Endothelial cell of umbilical vein (primary cell): ENCODE measurements at regions not wholly inside any gene's neighbourhood (a gene's known extent, or its start where the extent isn't known, plus 50 kb on each side); places are given as distances from the start of the nearest gene placed in this dataset.

Experiments
- BruUV-seq: library from RNA; stranded (reverse); fragments of 400-500 nt; replicated peaks from 2 replicates; lab custom pipeline; 2021; lab: Mats Ljungman, UMichigan
- CTCF ChIA-PET: fragments of 300-600, 350-600 bp; sonication (Branson Sonifier 250); formaldehyde crosslinking; loops from one replicate; lab custom pipeline; 2021; ENCODE audit warnings: antibody characterized with exemption, inconsistent platforms; lab: Charles Lee
- POLR2A ChIA-PET: fragments of 300-600, 350-600 bp; sonication (Branson Sonifier 250); formaldehyde crosslinking; loops from one replicate; lab custom pipeline; 2021; ENCODE audit warnings: antibody characterized with exemption, inconsistent platforms; lab: Charles Lee
- DNase-seq: peaks from one replicate; pipeline ENCODE4 v3.0.0-alpha.2; 2011; ENCODE audit warnings: low read depth, low spot score
- FAIRE-seq: peaks from 2 replicates; lab custom pipeline; 2011; peaks lifted over from hg19 to GRCh38; lab: Jason Lieb, UNC
- H2AFZ ChIP-seq: 2 replicates; pipeline ENCODE4 v1.6.0; 2012; ENCODE audit warnings: low read depth, low read length, control low read depth, inconsistent platforms
- H3K27ac ChIP-seq: 2 replicates; pipeline ENCODE4 v1.5.1; 2011; ENCODE audit warnings: low read depth, mild to moderate bottlenecking, control low read depth, low read length, moderate library complexity; ENCODE audit not compliant: insufficient read depth
- H3K27me3 ChIP-seq, 2 experiments: 2 replicates each; pipeline versions ENCODE4 v1.6.0 to v1.6.1; 2011; ENCODE audit warnings: low read length in 2 of 2, mixed read lengths in 1 of 2; ENCODE audit not compliant: control insufficient read depth in 2 of 2, insufficient read depth in 2 of 2
- H3K36me3 ChIP-seq, 2 experiments: 2 replicates in 1 of 2; 3 replicates in 1 of 2; pipeline ENCODE4 v1.5.1; 2011; ENCODE audit warnings: low read length in 2 of 2, mild to moderate bottlenecking in 1 of 2, moderate library complexity in 1 of 2; ENCODE audit not compliant: control insufficient read depth in 2 of 2, insufficient read depth in 2 of 2; ENCODE audit errors: extremely low read depth in 1 of 2
- H3K4me1 ChIP-seq: 3 replicates; pipeline ENCODE4 v1.5.1; 2011; ENCODE audit warnings: mild to moderate bottlenecking, low read length; ENCODE audit not compliant: control insufficient read depth, insufficient read depth; ENCODE audit errors: extremely low read depth
- H3K4me2 ChIP-seq: 2 replicates; pipeline ENCODE4 v1.6.1; 2011; ENCODE audit warnings: low read length, control low read depth, mixed read lengths; ENCODE audit not compliant: insufficient read depth
- H3K4me3 ChIP-seq, 3 experiments: fragments of 200-600 bp in 1 of 3; sonication (generic), shearing (Covaris generic) in 1 of 3; replicated peaks in 1 of 3; 2 replicates each; pipeline ENCODE4 v1.5.1; 2011 to 2016; ENCODE audit warnings: control low read depth in 3 of 3, low read length in 3 of 3, mild to moderate bottlenecking in 2 of 3, inconsistent platforms in 1 of 3, low read depth in 1 of 3, moderate library complexity in 1 of 3; ENCODE audit not compliant: insufficient read depth in 1 of 3
- H3K79me2 ChIP-seq: 2 replicates; pipeline ENCODE4 v1.6.0; 2012; ENCODE audit warnings: low read length, inconsistent platforms; ENCODE audit not compliant: control insufficient read depth, insufficient read depth
- H3K9ac ChIP-seq: replicated peaks from 2 replicates; pipeline ENCODE3; 2011; ENCODE audit warnings: low read length, control low read depth; ENCODE audit not compliant: insufficient read depth; ENCODE audit errors: extremely low read depth
- H3K9me1 ChIP-seq: replicated peaks from 3 replicates; pipeline ENCODE4 v1.6.0; 2011; ENCODE audit warnings: mild to moderate bottlenecking, low read length; ENCODE audit not compliant: control insufficient read depth, insufficient read depth; ENCODE audit errors: extremely low read depth
- H3K9me3 ChIP-seq: replicated peaks from 2 replicates; pipeline ENCODE4 v1.5.1; 2012; ENCODE audit warnings: low read length, inconsistent platforms; ENCODE audit not compliant: control insufficient read depth, insufficient read depth
- H4K20me1 ChIP-seq: replicated peaks from 2 replicates; pipeline ENCODE3; 2011; ENCODE audit warnings: mild to moderate bottlenecking, low read length; ENCODE audit not compliant: control insufficient read depth, insufficient read depth; ENCODE audit errors: extremely low read depth
- CTCF ChIP-seq, 2 donors: IDR thresholded peaks; 1 replicate in 1 of 2; 2 replicates in 1 of 2; pipeline ENCODE4 v1.5.1; 2011; ENCODE audit warnings: low read length in 2 of 2, mild to moderate bottlenecking in 2 of 2, moderate library complexity in 2 of 2, control low read depth in 1 of 2, inconsistent platforms in 1 of 2, low read depth in 1 of 2; ENCODE audit not compliant: insufficient read depth in 1 of 2; ENCODE audit errors: extremely low read depth in 1 of 2
- EZH2 ChIP-seq: IDR thresholded peaks from 2 replicates; pipeline ENCODE4 v1.6.1; 2012; ENCODE audit warnings: borderline replicate concordance, low read depth, mild to moderate bottlenecking, moderate library complexity, low read length, inconsistent platforms; ENCODE audit not compliant: severe bottlenecking
- FOS ChIP-seq: IDR thresholded peaks from 2 replicates; pipeline ENCODE4 v1.6.1; 2011; ENCODE audit warnings: mild to moderate bottlenecking, low read length, moderate library complexity, borderline replicate concordance; ENCODE audit not compliant: insufficient read depth
- GATA2 ChIP-seq: IDR thresholded peaks from 2 replicates; pipeline ENCODE4 v1.7.0; 2011; ENCODE audit warnings: low read depth, mild to moderate bottlenecking, moderate library complexity, mixed read lengths, low read length; ENCODE audit not compliant: insufficient read length, insufficient read depth
- JUN ChIP-seq: IDR thresholded peaks from 2 replicates; pipeline ENCODE4 v1.6.1; 2011; ENCODE audit warnings: borderline replicate concordance, low read depth; ENCODE audit not compliant: insufficient read length, insufficient read depth
- MAX ChIP-seq: IDR thresholded peaks from 2 replicates; pipeline ENCODE4 v1.6.1; 2011; ENCODE audit not compliant: insufficient read depth, insufficient read length
- MYC ChIP-seq: IDR thresholded peaks from one replicate; pipeline ENCODE4 v1.6.1; 2011; ENCODE audit warnings: mild to moderate bottlenecking, low read depth, low read length
- POLR2A ChIP-seq: IDR thresholded peaks from 2 replicates; pipeline ENCODE4 v1.6.1; 2012; ENCODE audit warnings: low read depth, mild to moderate bottlenecking, control low read depth, low read length
- POLR2AphosphoS5 ChIP-seq: IDR thresholded peaks from 2 replicates; pipeline ENCODE4 v1.6.1; 2012; ENCODE audit warnings: low read depth, mild to moderate bottlenecking, control low read depth, low read length, moderate library complexity; ENCODE audit not compliant: insufficient read depth
- dilution Hi-C: fragments of 300-500 bp; cut with MboI; formaldehyde crosslinking; loops from one replicate; pipeline ENCODE4 v1.15.0; 2019; ENCODE audit warnings: low sequenced_read_pairs; ENCODE audit not compliant: extremely low pct_ligation_motif_present
- intact Hi-C: fragments of 100-400 bp; cut with micrococcal nuclease; formaldehyde crosslinking; loops from one replicate; pipeline ENCODE4 v1.10.0; 2022

GRCh38 chrX:107355533-107355932 lies 93.9 kb upstream of the FRMPD3 start:
- no peaks in the 10 kb centered on the region for H3K9me1 ChIP-seq
- H2AFZ ChIP-seq: no peak overlapping the region
- H3K9me3 ChIP-seq: no peaks in the 10 kb centered on the region
- POLR2A ChIA-PET: no interaction called here
- H3K4me1 ChIP-seq: no peaks in the 10 kb centered on the region
- H3K4me2 ChIP-seq: no peak overlapping the region
- TF ChIP-seq EZH2 (no peak), MAX (no peak), JUN (no peak), POLR2A (no peak), GATA2 (no peak), FOS (no peak), MYC (no peak), POLR2AphosphoS5 (no peak), CTCF (IDR thresholded peaks at IDR 0.05; ENCODE audit: extremely low read depth in 1 of 2, insufficient read depth in 1 of 2, low read depth in 1 of 2, low read length in 2 of 2) (no peak)
- H3K36me3 ChIP-seq: no peaks in the 10 kb centered on the region
- no peak overlapping the region for H3K27ac ChIP-seq
- no peaks in the 10 kb centered on the region for H3K79me2 ChIP-seq
- FAIRE-seq (no peak), DNase-seq (no peak)
- BruUV-seq: no TSS peak
- H4K20me1 ChIP-seq: no peaks in the 10 kb centered on the region
- no peaks in the 10 kb centered on the region for H3K27me3 ChIP-seq
- CTCF ChIA-PET: no interaction called here
- no peak overlapping the region for H3K9ac ChIP-seq
- H3K4me3 ChIP-seq: no peak overlapping the region
- intact Hi-C loops (no loop called here), dilution Hi-C loops (no loop called here)
